IMR-90 (cell line): ENCODE measurements at regions not wholly inside any gene's neighbourhood (a gene's known extent, or its start where the extent isn't known, plus 50 kb on each side); places are given as distances from the start of the nearest gene placed in this dataset.

Source experiments
- ATAC-seq: fragments of 200-7000 bp; cut with Tn5 transposase; 2 replicates; pipeline ENCODE4 v1.9.1; 2020; ENCODE audit warnings: low read depth, mild to moderate bottlenecking, moderate library complexity
- BruUV-seq: library from RNA; stranded (reverse); fragments of 400-500 nt; replicated peaks from 2 replicates; lab custom pipeline; 2021; lab: Mats Ljungman, UMichigan
- CTCF ChIA-PET: fragments of 300-600 bp; formaldehyde crosslinking; extraction: SDS; loops from one replicate; lab custom pipeline; 2021; ENCODE audit warnings: antibody characterized with exemption; lab: Yijun Ruan, JAX
- POLR2A ChIA-PET: fragments of 300-600 bp; sonication (Branson Sonifier 250); formaldehyde crosslinking; loops from one replicate; lab custom pipeline; 2022; ENCODE audit warnings: antibody characterized with exemption; ENCODE audit not compliant: unreplicated experiment; lab: Charles Lee
- DNase-seq: peaks from one replicate; pipeline ENCODE4 v3.0.0; 2013
- H2AFZ ChIP-seq: replicated peaks from 2 replicates; pipeline ENCODE3; 2013; ENCODE audit warnings: low read length, mild to moderate bottlenecking; ENCODE audit not compliant: poor library complexity
- H2AK5ac ChIP-seq: 2 replicates; pipeline ENCODE4 v1.6.1; 2013; ENCODE audit warnings: low read depth, low read length, inconsistent platforms
- H2AK9ac ChIP-seq: replicated peaks from 2 replicates; pipeline ENCODE3; 2013; ENCODE audit warnings: mild to moderate bottlenecking, low read depth, low read length, moderate library complexity; ENCODE audit not compliant: poor library complexity
- H2BK120ac ChIP-seq: 2 replicates; pipeline ENCODE4 v1.6.1; 2013; ENCODE audit warnings: low read depth, low read length, inconsistent platforms
- H2BK15ac ChIP-seq: 3 replicates; pipeline ENCODE4 v1.6.1; 2013; ENCODE audit warnings: low read depth, low read length, inconsistent platforms
- H2BK20ac ChIP-seq: 2 replicates; pipeline ENCODE4 v1.6.1; 2013; ENCODE audit warnings: low read depth, mild to moderate bottlenecking, inconsistent platforms, low read length, moderate library complexity
- H2BK5ac ChIP-seq: 2 replicates; pipeline ENCODE4 v1.6.1; 2013; ENCODE audit warnings: mild to moderate bottlenecking, low read depth, low read length, inconsistent platforms; ENCODE audit not compliant: poor library complexity, severe bottlenecking
- H3K14ac ChIP-seq: replicated peaks from 2 replicates; pipeline ENCODE4 v1.6.1; 2013; ENCODE audit warnings: low read depth, low read length, inconsistent platforms
- H3K18ac ChIP-seq: 2 replicates; pipeline ENCODE4 v1.6.1; 2013; ENCODE audit warnings: low read depth, low read length, control low read depth
- H3K23ac ChIP-seq: 2 replicates; pipeline ENCODE4 v1.6.1; 2013; ENCODE audit warnings: low read depth, low read length, inconsistent platforms
- H3K27ac ChIP-seq: 2 replicates; pipeline ENCODE4 v1.5.1; 2013; ENCODE audit warnings: mild to moderate bottlenecking, control low read depth, low read length; ENCODE audit not compliant: insufficient read depth
- H3K27me3 ChIP-seq: 2 replicates; pipeline ENCODE4 v1.6.1; 2013; ENCODE audit warnings: low read length; ENCODE audit not compliant: control insufficient read depth, insufficient read depth
- H3K36me3 ChIP-seq: 2 replicates; pipeline ENCODE4 v1.6.1; 2013; ENCODE audit warnings: low read length, mixed read lengths; ENCODE audit not compliant: control insufficient read depth, insufficient read depth
- H3K4ac ChIP-seq: 2 replicates; pipeline ENCODE4 v1.6.1; 2013; ENCODE audit warnings: low read depth, low read length, inconsistent platforms
- H3K4me1 ChIP-seq: 2 replicates; pipeline ENCODE4 v1.6.1; 2013; ENCODE audit warnings: low read length, mixed read lengths; ENCODE audit not compliant: control insufficient read depth, insufficient read depth
- H3K4me2 ChIP-seq: 2 replicates; pipeline ENCODE4 v1.6.1; 2013; ENCODE audit warnings: low read depth, mild to moderate bottlenecking, control low read depth, low read length, moderate library complexity
- H3K4me3 ChIP-seq: 2 replicates; pipeline ENCODE4 v1.5.1; 2013; ENCODE audit warnings: low read depth, mild to moderate bottlenecking, control low read depth, low read length, moderate library complexity; ENCODE audit not compliant: insufficient read depth
- H3K56ac ChIP-seq: 2 replicates; pipeline ENCODE4 v1.6.1; 2013; ENCODE audit warnings: low read length, inconsistent platforms; ENCODE audit not compliant: insufficient read depth; ENCODE audit errors: extremely low read depth
- H3K79me1 ChIP-seq, 2 experiments: 2 replicates each; pipeline ENCODE4 v1.6.1; 2013; ENCODE audit warnings: low read length in 2 of 2, inconsistent platforms in 1 of 2, low read depth in 1 of 2
- H3K9ac ChIP-seq: 2 replicates; pipeline ENCODE4 v1.6.1; 2013; ENCODE audit warnings: low read depth, low read length, control low read depth
- H3K9me1 ChIP-seq: 2 replicates; pipeline ENCODE4 v1.6.1; 2013; ENCODE audit warnings: low read length, inconsistent platforms; ENCODE audit not compliant: insufficient read depth
- H3K9me3 ChIP-seq: 2 replicates; pipeline ENCODE4 v1.6.1; 2013; ENCODE audit warnings: low read length; ENCODE audit not compliant: control insufficient read depth, insufficient read depth
- H4K20me1 ChIP-seq: 2 replicates; pipeline ENCODE4 v1.6.1; 2013; ENCODE audit warnings: low read length, inconsistent platforms; ENCODE audit not compliant: insufficient read depth
- H4K5ac ChIP-seq: 2 replicates; pipeline ENCODE4 v1.6.1; 2013; ENCODE audit warnings: mild to moderate bottlenecking, low read depth, low read length, control low read depth
- H4K8ac ChIP-seq, 2 experiments: 2 replicates each; pipeline ENCODE4 v1.6.1; 2013; ENCODE audit warnings: low read depth in 2 of 2, low read length in 2 of 2, control low read depth in 1 of 2, inconsistent platforms in 1 of 2
- H4K91ac ChIP-seq: 2 replicates; pipeline ENCODE4 v1.6.1; 2013; ENCODE audit warnings: low read depth, low read length, inconsistent platforms; ENCODE audit not compliant: insufficient read depth
- CEBPB ChIP-seq: IDR thresholded peaks from 2 replicates; pipeline ENCODE4 v1.6.1; 2012; ENCODE audit warnings: low read depth, low read length, improper control_type of control experiment
- CHD1 ChIP-seq: IDR thresholded peaks from 2 replicates; pipeline ENCODE4 v1.6.1; 2012; ENCODE audit warnings: low read depth, low read length, improper control_type of control experiment
- FOS ChIP-seq: fragments of 150-350 bp; IDR thresholded peaks from 2 replicates; pipeline ENCODE4 v1.6.1; 2016; ENCODE audit warnings: low read depth, low read length
- MAFK ChIP-seq: IDR thresholded peaks from 2 replicates; pipeline ENCODE4 v1.6.1; 2012; ENCODE audit warnings: low read depth, low read length, improper control_type of control experiment
- MAZ ChIP-seq: IDR thresholded peaks from 2 replicates; pipeline ENCODE4 v1.6.1; 2012; ENCODE audit warnings: low read depth, mild to moderate bottlenecking, low read length, improper control_type of control experiment, moderate library complexity, borderline replicate concordance
- MXI1 ChIP-seq: IDR thresholded peaks from 2 replicates; pipeline ENCODE4 v1.6.1; 2012; ENCODE audit warnings: low read depth, mild to moderate bottlenecking, low read length, moderate library complexity, borderline replicate concordance
- POLR2A ChIP-seq: IDR thresholded peaks from 2 replicates; pipeline ENCODE4 v1.6.1; 2012; ENCODE audit warnings: mild to moderate bottlenecking, low read depth, low read length
- RAD21 ChIP-seq: IDR thresholded peaks from 2 replicates; pipeline ENCODE4 v1.6.1; 2012; ENCODE audit warnings: low read length, improper control_type of control experiment
- WGBS, 2 experiments: methylation state at CpG; one replicate each; pipeline versions ENCODE4 v1.1.5 to v1.1.7; 2013; ENCODE audit warnings: missing lambda C conversion rate in 2 of 2; ENCODE audit not compliant: insufficient read length in 1 of 2; ENCODE audit errors: extremely low coverage in 2 of 2; 5-methylcytosine and 5-hydroxymethylcytosine counted together
- dilution Hi-C: fragments of 300-500 bp; cut with HindIII; formaldehyde crosslinking; loops from one replicate; pipeline ENCODE4 v1.14.3; 2018; ENCODE audit warnings: low sequenced_read_pairs; ENCODE audit not compliant: unreplicated experiment
- in situ Hi-C: fragments of 300-500 bp; cut with MboI; formaldehyde crosslinking; loops from 3 replicates; pipeline ENCODE4 v1.14.3; 2019; ENCODE audit warnings: low sequenced_read_pairs, inconsistent platforms, mixed read lengths
- intact Hi-C: fragments of 100-400 bp; cut with micrococcal nuclease; formaldehyde crosslinking; loops from 2 replicates; pipeline ENCODE4 v1.10.0; 2022
- TF ChIP-seq, protein P1 (sequence below): fragments of 150-350 bp; IDR thresholded peaks from 2 replicates; pipeline ENCODE4 v1.6.1; 2016; ENCODE audit warnings: low read depth, mild to moderate bottlenecking, low read length, moderate library complexity, borderline replicate concordance
- TF ChIP-seq, protein P2 (sequence below): fragments of 150-350 bp; IDR thresholded peaks from 2 replicates; pipeline ENCODE4 v1.6.1; 2017; ENCODE audit warnings: mild to moderate bottlenecking, antibody characterized with exemption, low read length, low read depth

DNA sequence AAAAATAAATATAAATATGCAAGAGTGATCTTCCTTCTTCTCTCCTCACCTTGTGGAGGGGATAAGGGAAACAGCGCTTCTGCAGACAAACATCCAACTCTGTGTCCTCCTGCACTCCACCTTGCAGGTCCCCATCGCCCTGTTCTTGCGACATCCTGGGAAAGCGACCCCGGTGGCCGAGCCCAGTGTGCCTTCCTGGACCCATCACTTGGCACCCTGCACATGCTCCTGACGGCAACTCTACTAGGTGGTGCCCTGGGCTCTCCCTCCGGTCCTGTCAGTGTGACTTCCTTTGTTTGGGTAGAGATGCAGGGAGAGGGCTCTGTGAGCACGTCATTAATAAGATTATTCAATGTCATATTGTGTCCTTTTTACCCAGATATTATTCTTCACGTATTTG, 266.0 kb upstream of the ADAMTS16 start:
- no peak for TF ChIP-seq MAFK
- TF ChIP-seq, protein P1, sequence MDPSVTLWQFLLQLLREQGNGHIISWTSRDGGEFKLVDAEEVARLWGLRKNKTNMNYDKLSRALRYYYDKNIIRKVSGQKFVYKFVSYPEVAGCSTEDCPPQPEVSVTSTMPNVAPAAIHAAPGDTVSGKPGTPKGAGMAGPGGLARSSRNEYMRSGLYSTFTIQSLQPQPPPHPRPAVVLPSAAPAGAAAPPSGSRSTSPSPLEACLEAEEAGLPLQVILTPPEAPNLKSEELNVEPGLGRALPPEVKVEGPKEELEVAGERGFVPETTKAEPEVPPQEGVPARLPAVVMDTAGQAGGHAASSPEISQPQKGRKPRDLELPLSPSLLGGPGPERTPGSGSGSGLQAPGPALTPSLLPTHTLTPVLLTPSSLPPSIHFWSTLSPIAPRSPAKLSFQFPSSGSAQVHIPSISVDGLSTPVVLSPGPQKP, result no peak
- no peak for TF ChIP-seq POLR2A
- no peak for TF ChIP-seq CHD1
- no peak for TF ChIP-seq CEBPB
- TF ChIP-seq, protein P2, sequence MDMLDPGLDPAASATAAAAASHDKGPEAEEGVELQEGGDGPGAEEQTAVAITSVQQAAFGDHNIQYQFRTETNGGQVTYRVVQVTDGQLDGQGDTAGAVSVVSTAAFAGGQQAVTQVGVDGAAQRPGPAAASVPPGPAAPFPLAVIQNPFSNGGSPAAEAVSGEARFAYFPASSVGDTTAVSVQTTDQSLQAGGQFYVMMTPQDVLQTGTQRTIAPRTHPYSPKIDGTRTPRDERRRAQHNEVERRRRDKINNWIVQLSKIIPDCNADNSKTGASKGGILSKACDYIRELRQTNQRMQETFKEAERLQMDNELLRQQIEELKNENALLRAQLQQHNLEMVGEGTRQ, result no peak
- TF ChIP-seq MAZ, result no peak
- TF ChIP-seq FOS, result no peak
- no peak for TF ChIP-seq RAD21
- TF ChIP-seq MXI1, result no peak
- Histone ChIP-seq H3K36me3 (no peaks in the 10 kb centered on the region), H3K9me3 (peaks cover 20% of the 10 kb centered on the region; the same call in 1 of the 2 replicates), H3K27me3 (no peaks in the 10 kb centered on the region), H3K4ac (no peak overlapping the region), H3K18ac (no peak overlapping the region), H3K9me1 (no peaks in the 10 kb centered on the region), H3K9ac (no peak overlapping the region), H2BK120ac (no peak overlapping the region), H2BK5ac (no peak overlapping the region), H3K79me1 (no peaks in the 10 kb centered on the region), H3K4me2 (no peak overlapping the region), H2BK20ac (no peak overlapping the region), H2AK9ac (no peak overlapping the region), H3K56ac (no peak overlapping the region), H3K27ac (no peak overlapping the region), H3K23ac (no peak overlapping the region), H4K20me1 (no peaks in the 10 kb centered on the region), H2AFZ (no peak overlapping the region), H4K91ac (no peak overlapping the region), H2AK5ac (no peak overlapping the region), H3K4me1 (no peaks in the 10 kb centered on the region), H2BK15ac (no peak overlapping the region), H3K14ac (no peak overlapping the region), H4K8ac (no peak overlapping the region), H3K4me3 (no peak overlapping the region), H4K5ac (no peak overlapping the region)
- POLR2A ChIA-PET, result no interaction called here
- BruUV-seq, result no TSS peak
- WGBS, 2 experiments, result no CpG with 5 or more reads among the region's 10 CpGs
- DNase-seq (no peak), ATAC-seq (no peak)
- intact Hi-C loops (no loop called here), dilution Hi-C loops (no loop called here), in situ Hi-C loops (loop anchor here (10.0 kb wide), 1 partner anchor 541 kb away; no protein-coding TSS in a partner anchor)
- CTCF ChIA-PET, result no interaction called here
